GM23338 (cell line): ENCODE measurements at regions not wholly inside any gene's neighbourhood (a gene's known extent, or its start where the extent isn't known, plus 50 kb on each side); places are given as distances from the start of the nearest gene placed in this dataset.

Experiments used
- ATAC-seq: fragments of 200-7000 bp; cut with Tn5 transposase; 3 replicates; pipeline ENCODE4 v1.9.1; 2020
- DNase-seq: peaks from one replicate; pipeline ENCODE4 v3.0.0-alpha.2; 2015; ENCODE audit warnings: low spot score
- H2AFZ ChIP-seq: fragments of 200-600 bp; sonication (generic); 2 replicates; pipeline ENCODE4 v1.8.0; 2016; ENCODE audit warnings: antibody characterized with exemption, mild to moderate bottlenecking, moderate library complexity
- H3F3A ChIP-seq: fragments of 200-600 bp; sonication (generic); replicated peaks from 2 replicates; pipeline ENCODE4 v1.8.0; 2017; ENCODE audit warnings: antibody characterized with exemption, mixed run types, low read depth
- H3K27ac ChIP-seq: fragments of 200-600 bp; sonication (generic); 2 replicates; pipeline ENCODE4 v1.6.1; 2016; ENCODE audit warnings: low read depth
- H3K27me3 ChIP-seq: fragments of 200-600 bp; sonication (generic); 2 replicates; pipeline ENCODE4 v1.8.0; 2016; ENCODE audit warnings: mild to moderate bottlenecking, mixed run types, moderate library complexity; ENCODE audit not compliant: insufficient read depth
- H3K36me3 ChIP-seq: fragments of 200-600 bp; sonication (generic); 2 replicates; pipeline ENCODE4 v1.8.0; 2016; ENCODE audit warnings: mild to moderate bottlenecking; ENCODE audit not compliant: insufficient read depth
- H3K4me1 ChIP-seq: fragments of 200-600 bp; sonication (generic); 2 replicates; pipeline ENCODE4 v1.8.0; 2016; ENCODE audit warnings: mild to moderate bottlenecking, moderate library complexity; ENCODE audit not compliant: insufficient read depth
- H3K4me2 ChIP-seq: fragments of 200-600 bp; sonication (generic); 2 replicates; pipeline ENCODE4 v1.7.1; 2017; ENCODE audit warnings: mixed run types
- H3K4me3 ChIP-seq: fragments of 200-600 bp; sonication (generic); 2 replicates; pipeline ENCODE4 v1.6.1; 2016; ENCODE audit warnings: mixed run types
- H3K79me2 ChIP-seq: fragments of 200-600 bp; sonication (generic); replicated peaks from 2 replicates; pipeline ENCODE4 v1.8.0; 2017; ENCODE audit warnings: mild to moderate bottlenecking; ENCODE audit not compliant: insufficient read depth
- H3K9me2 ChIP-seq: fragments of 200-600 bp; sonication (generic); 2 replicates; pipeline ENCODE4 v1.8.0; 2017; ENCODE audit not compliant: insufficient read depth
- H4K20me1 ChIP-seq: fragments of 200-600 bp; sonication (generic); replicated peaks from 2 replicates; pipeline ENCODE4 v1.8.0; 2017; ENCODE audit warnings: mild to moderate bottlenecking; ENCODE audit not compliant: insufficient read depth
- H3K27ac Mint-ChIP-seq: 2 replicates; pipeline ENCODE4 v1.8.0; 2020; ENCODE audit warnings: inconsistent platforms, mild to moderate bottlenecking, moderate library complexity, mixed read lengths
- H3K27me3 Mint-ChIP-seq: 3 replicates; pipeline ENCODE4 v1.8.0; 2022; ENCODE audit warnings: low read depth, mild to moderate bottlenecking, moderate library complexity, mixed read lengths, inconsistent platforms; ENCODE audit not compliant: insufficient read depth, poor library complexity
- H3K36me3 Mint-ChIP-seq: 3 replicates; pipeline ENCODE4 v1.8.0; 2021; ENCODE audit warnings: low read depth, mild to moderate bottlenecking, inconsistent platforms, moderate library complexity, mixed read lengths
- H3K4me1 Mint-ChIP-seq: 3 replicates; pipeline ENCODE4 v1.8.0; 2020; ENCODE audit warnings: mild to moderate bottlenecking, inconsistent platforms, mixed read lengths
- H3K4me3 Mint-ChIP-seq: 3 replicates; pipeline ENCODE4 v1.8.0; 2021; ENCODE audit warnings: moderate library complexity, mild to moderate bottlenecking, inconsistent platforms, mixed read lengths
- H3K9me3 Mint-ChIP-seq: 3 replicates; pipeline ENCODE4 v1.8.0; 2020; ENCODE audit warnings: moderate library complexity, mild to moderate bottlenecking, inconsistent platforms, mixed read lengths
- CREB1 ChIP-seq: fragments of 250-450 bp; sonication (Bioruptor Pico); IDR thresholded peaks from 2 replicates; pipeline ENCODE4 v1.5.0; 2020; ENCODE audit warnings: low read depth, mild to moderate bottlenecking, moderate library complexity
- CTCF ChIP-seq, 2 experiments: fragments of 200-600 bp in 1 of 2; sonication (generic) in 1 of 2; conservative IDR thresholded peaks; 2 replicates each; pipeline versions ENCODE4 v1.5.1 to v1.6.1; 2016 to 2017; ENCODE audit warnings: antibody characterized with exemption in 2 of 2, low read depth in 2 of 2, mild to moderate bottlenecking in 2 of 2, moderate library complexity in 1 of 2
- ETS1 ChIP-seq: IDR thresholded peaks from 2 replicates; pipeline ENCODE4 v1.6.1; 2016; ENCODE audit warnings: antibody characterized with exemption
- EZH2 ChIP-seq: fragments of 200-600 bp; sonication (generic); IDR thresholded peaks from one replicate; pipeline ENCODE4 v1.8.0; 2017; ENCODE audit warnings: antibody characterized with exemption, mild to moderate bottlenecking, low read depth; ENCODE audit not compliant: unreplicated experiment
- EZH2phosphoT487 ChIP-seq: fragments of 200-600 bp; sonication (generic); IDR thresholded peaks from one replicate; pipeline ENCODE4 v1.8.1; 2018; ENCODE audit warnings: antibody characterized with exemption; ENCODE audit not compliant: unreplicated experiment
- NANOG ChIP-seq: IDR thresholded peaks from 2 replicates; pipeline ENCODE4 v1.6.1; 2016; ENCODE audit warnings: antibody characterized with exemption, borderline replicate concordance
- POLR2AphosphoS5 ChIP-seq: IDR thresholded peaks from 2 replicates; pipeline ENCODE4 v1.6.1; 2016; ENCODE audit warnings: antibody characterized with exemption, low read depth
- STAT1 ChIP-seq: IDR thresholded peaks from one replicate; pipeline ENCODE4 v1.6.1; 2016; ENCODE audit warnings: antibody characterized with exemption; ENCODE audit not compliant: unreplicated experiment
- ZNF331 ChIP-seq: fragments of 250-450 bp; sonication (Bioruptor Pico); IDR thresholded peaks from 2 replicates; pipeline ENCODE4 v1.5.0; 2020; ENCODE audit warnings: low read depth, mild to moderate bottlenecking, moderate library complexity
- ZNF462 ChIP-seq: fragments of 250-450 bp; sonication (Bioruptor Pico); IDR thresholded peaks from 2 replicates; pipeline ENCODE4 v1.5.0; 2020; ENCODE audit warnings: mild to moderate bottlenecking, moderate library complexity
- TF ChIP-seq, protein P1 (sequence below): IDR thresholded peaks from one replicate; pipeline ENCODE4 v1.6.1; 2018; ENCODE audit warnings: antibody characterized with exemption; ENCODE audit not compliant: unreplicated experiment

GRCh38 chr3:55332176-55332575 lies 154.9 kb downstream of the WNT5A start:
- Histone ChIP-seq H3F3A (no peaks in the 10 kb centered on the region), H3K36me3 (no peaks in the 10 kb centered on the region), H3K27ac (no peak overlapping the region), H3K27me3 (no peaks in the 10 kb centered on the region), H3K79me2 (no peaks in the 10 kb centered on the region), H3K4me2 (no peak overlapping the region), H2AFZ (no peak overlapping the region), H3K9me2 (peaks cover 3% of the 10 kb centered on the region; the same call in 1 of the 2 replicates), H3K4me3 (no peak overlapping the region), H3K4me1 (no peaks in the 10 kb centered on the region), H4K20me1 (no peaks in the 10 kb centered on the region)
- no peak for TF ChIP-seq ZNF331 (CRISPR knock-in tag)
- no peak for TF ChIP-seq CREB1 (CRISPR knock-in tag)
- no peak for TF ChIP-seq NANOG
- TF ChIP-seq STAT1: no peak
- TF ChIP-seq POLR2AphosphoS5: no peak
- TF ChIP-seq, protein P1, sequence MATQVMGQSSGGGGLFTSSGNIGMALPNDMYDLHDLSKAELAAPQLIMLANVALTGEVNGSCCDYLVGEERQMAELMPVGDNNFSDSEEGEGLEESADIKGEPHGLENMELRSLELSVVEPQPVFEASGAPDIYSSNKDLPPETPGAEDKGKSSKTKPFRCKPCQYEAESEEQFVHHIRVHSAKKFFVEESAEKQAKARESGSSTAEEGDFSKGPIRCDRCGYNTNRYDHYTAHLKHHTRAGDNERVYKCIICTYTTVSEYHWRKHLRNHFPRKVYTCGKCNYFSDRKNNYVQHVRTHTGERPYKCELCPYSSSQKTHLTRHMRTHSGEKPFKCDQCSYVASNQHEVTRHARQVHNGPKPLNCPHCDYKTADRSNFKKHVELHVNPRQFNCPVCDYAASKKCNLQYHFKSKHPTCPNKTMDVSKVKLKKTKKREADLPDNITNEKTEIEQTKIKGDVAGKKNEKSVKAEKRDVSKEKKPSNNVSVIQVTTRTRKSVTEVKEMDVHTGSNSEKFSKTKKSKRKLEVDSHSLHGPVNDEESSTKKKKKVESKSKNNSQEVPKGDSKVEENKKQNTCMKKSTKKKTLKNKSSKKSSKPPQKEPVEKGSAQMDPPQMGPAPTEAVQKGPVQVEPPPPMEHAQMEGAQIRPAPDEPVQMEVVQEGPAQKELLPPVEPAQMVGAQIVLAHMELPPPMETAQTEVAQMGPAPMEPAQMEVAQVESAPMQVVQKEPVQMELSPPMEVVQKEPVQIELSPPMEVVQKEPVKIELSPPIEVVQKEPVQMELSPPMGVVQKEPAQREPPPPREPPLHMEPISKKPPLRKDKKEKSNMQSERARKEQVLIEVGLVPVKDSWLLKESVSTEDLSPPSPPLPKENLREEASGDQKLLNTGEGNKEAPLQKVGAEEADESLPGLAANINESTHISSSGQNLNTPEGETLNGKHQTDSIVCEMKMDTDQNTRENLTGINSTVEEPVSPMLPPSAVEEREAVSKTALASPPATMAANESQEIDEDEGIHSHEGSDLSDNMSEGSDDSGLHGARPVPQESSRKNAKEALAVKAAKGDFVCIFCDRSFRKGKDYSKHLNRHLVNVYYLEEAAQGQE: no peak
- no peak for TF ChIP-seq CTCF (conservative IDR thresholded peaks at IDR 0.05; ENCODE audit: low read depth in 2 of 2)
- no peak for TF ChIP-seq ZNF462 (CRISPR knock-in tag)
- TF ChIP-seq EZH2phosphoT487: no peak
- no peak for TF ChIP-seq ETS1
- TF ChIP-seq EZH2: no peak
- DNase-seq: no peak
- Mint-ChIP-seq H3K36me3 (no peaks in the 10 kb centered on the region), H3K27me3 (peaks cover 7% of the 10 kb centered on the region), H3K27ac (no peak overlapping the region), H3K4me3 (no peak overlapping the region), H3K9me3 (no peaks in the 10 kb centered on the region), H3K4me1 (peaks cover 13% of the 10 kb centered on the region; the same call in 2 of the 3 replicates)
- no peak for ATAC-seq
